HG02798 (cell line): ENCODE measurements at regions not wholly inside any gene's neighbourhood (a gene's known extent, or its start where the extent isn't known, plus 50 kb on each side); places are given as distances from the start of the nearest gene placed in this dataset.
A peak's percentile ranks its signal among the peaks of the same experiment; 100 is the strongest.
"Not testable (repeated sequence)": the region's sequence is repeated elsewhere in the genome, so short reads cannot be mapped to it uniquely, and the experiment has no call there.

Source experiments
- ATAC-seq: cut with Tn5 transposase; IDR thresholded peaks from one replicate; pipeline ENCODE4 v1.9.1; 2021; ENCODE audit warnings: mild to moderate bottlenecking; ENCODE audit not compliant: unreplicated experiment, poor library complexity

- ATAC-seq = no peak
Measured at GRCh38 chr7:138307633-138308032, 152.4 kb upstream of the TRIM24 start.

GRCh38 chr7:138308136-138308535 lies 151.9 kb upstream of the TRIM24 start:
- no peak for ATAC-seq

DNA sequence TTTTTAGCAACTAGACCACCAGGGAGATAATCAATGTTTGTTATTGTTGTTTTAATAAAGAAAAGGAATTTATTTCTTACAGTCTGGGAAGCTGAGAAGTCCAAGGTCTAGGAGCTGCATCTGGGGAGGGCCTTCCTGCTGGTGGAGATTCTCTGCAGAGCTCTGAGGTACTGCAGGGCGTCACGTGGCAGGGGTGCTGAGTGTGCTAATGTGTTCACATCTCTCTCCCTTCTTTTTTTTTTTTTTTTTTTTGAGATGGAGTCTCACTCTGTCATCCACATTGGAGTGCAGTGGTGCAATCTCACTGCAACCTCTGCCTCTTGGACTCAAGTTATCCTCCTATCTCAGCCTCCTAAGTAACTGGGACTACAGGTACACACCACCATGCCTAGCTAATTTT lies 150.9 kb upstream of the TRIM24 start:
- no peak for ATAC-seq

GRCh38 chr7:138313829-138314178 lies 146.3 kb upstream of the TRIM24 start:
- ATAC-seq = no peak

DNA sequence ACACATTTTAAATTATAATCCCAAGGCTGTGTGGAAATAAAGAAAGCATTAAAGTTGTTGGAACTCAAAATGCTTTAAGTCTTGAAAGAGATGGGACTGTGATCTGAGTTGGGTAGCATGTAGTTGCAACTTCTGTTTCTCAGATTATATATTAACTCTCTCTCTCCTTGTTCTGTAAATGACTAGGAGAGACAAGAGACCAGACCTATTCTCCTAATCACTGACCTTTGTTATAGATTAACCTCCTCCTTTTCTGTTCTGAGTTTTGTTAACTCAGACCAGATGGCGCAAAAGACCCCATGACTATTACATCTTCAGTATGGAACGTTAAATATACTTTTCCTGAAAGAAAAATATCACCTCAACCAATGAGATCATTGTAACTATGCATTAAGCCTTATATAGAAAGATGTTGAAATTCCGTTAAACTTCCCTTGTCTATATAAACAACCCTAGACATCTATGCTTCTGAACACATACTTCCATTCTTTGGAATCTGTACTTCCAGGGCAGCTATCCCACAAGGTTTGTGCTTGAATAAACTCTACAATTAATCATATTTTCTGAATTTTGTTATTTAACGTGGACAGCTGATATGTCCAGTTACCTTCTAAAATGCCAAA lies 143.5 kb upstream of the TRIM24 start:
- peak; percentile 92 for ATAC-seq

DNA sequence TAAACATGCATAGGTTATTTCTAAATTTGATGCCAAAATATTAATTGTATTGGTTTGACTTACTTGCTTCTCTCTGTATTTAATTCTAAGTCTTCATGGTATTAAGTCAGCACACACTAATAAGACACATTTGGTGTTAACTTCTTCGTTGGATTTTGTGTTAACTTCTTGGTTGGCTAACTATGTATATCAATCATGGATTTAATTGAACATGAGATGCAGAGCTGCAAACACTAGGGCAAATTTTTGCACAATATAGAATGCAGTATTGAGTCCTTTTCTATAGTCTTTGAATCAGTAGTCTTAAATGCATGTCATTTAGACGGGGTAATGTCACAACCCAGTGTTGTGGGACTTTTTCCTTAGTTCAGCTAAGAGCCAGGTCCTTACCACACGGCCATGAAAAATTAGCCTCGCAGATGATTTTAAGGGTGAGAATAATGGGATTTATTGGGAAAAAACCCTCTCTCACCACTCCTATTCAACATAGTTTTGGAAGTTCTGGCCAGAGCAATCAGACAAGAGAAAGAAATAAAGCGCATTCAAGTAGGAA lies 142.9 kb upstream of the TRIM24 start:
- ATAC-seq = no peak

DNA sequence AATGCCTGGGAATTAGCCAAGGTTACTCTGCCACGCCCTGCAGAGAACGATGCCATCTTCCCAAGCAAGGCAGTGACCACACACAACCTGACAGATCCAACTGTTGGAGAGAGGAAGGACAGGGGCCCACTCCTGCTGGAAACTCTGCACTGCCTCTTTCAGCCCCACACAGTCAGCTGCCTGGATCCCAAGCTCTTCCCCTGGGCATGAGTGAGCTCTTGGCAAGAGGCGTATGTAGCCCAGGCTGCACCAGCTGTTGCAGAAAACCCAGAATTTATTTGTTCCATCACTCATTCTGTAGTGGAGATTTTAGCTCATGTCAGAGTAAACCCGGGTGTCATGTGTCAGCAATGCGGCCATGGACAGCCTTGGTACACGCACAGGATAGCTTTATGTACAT lies 135.1 kb upstream of the TRIM24 start:
- no peak for ATAC-seq

DNA sequence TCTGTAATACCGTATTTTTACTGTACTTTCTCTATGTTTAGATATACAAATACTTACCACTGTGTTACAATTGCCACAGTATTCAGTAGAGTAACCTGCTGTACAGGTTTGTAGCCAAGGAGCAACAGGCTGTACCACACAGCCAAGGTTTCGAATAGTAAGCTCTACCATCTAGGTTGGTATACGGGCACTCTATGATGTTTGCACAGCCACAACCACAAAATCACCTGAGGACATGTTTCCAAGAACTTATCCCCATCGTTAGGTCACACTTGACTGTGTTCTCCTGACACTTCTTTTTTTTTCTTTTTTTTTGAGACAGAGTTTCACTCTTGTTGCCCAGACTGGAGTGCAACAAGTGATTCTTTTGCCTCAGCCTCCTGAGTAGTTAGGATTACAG lies 134.6 kb upstream of the TRIM24 start:
- ATAC-seq = no peak

- ATAC-seq = no peak
Measured at GRCh38 chr7:138328215-138328614, 131.8 kb upstream of the TRIM24 start.

DNA sequence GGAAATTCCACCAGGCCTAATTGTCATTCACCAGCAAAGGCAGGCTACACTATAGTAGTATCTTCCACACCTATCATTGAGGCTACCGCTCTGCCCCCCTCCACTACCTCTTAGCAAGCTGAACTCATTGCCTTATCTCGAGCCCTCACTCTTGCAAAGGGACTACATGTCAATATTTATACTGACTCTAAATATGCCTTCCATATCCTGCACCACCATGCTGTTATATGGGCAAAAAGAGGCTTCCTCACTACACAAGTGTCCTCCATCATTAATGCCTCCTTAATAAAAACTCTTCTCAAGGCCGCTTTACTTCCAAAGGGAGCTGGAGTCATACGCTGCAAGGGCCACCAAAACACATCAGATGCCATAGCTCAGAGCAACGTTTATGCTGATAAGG lies 127.2 kb upstream of the TRIM24 start:
- ATAC-seq = not testable (repeated sequence)

DNA sequence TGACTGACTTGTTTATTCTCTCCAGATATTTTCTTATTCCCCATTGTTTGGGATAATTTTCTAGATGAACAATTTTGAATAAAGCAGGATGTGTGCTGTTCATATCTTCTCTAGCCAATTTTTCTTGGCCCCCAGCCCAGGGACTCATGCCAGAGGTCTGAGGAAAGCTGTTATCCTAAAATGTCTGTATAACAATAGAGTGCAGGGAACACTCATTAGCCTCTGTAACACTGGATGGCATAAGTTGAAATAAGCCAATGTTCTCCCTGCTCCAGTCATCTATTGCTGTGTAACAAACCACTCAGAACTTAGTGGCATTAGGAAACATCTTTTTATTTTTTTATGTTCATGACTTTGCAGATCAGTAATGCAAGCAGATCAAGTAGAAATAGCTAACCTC lies 121.7 kb upstream of the TRIM24 start:
- ATAC-seq = no peak

- ATAC-seq = not testable (repeated sequence)
Measured at GRCh38 chr7:138339229-138339628, 120.8 kb upstream of the TRIM24 start.

DNA sequence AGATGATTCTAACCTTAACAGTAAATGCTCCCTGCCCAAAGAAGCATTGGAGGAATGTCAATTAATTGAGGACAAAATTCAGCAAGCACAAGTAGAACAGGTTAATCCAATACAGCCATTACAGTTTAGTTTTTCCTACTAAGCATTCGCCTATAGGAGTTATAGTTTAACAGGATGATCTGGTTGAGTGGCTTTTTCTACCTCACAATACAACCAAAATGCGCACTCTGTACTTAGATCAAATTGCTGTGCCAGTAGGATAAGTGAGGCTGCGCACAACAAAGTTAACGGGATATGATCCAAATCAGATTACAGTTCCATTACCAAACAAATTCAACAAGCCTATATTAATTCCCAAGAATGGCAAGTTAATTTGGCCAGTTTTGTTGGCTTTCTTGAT lies 117.1 kb upstream of the TRIM24 start:
- no peak for ATAC-seq

DNA sequence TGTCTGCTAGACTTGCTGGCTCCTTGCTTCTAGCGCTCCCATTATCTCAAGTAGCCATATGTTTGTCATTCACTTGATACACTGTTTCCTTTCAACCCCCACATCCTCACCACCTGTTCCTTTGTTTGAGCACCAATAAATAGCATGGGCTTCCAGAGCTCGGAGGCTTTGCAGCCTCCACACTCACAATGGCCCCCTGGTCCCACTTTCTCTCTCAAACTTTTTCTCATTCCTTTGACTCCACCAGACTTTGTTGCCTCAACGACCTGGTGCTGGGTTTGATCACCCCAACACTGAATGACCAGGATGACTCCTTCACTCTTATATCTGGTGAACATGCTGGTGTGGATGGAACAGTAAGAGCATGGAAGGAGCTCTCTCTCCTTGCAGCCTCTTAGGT lies 114.5 kb upstream of the TRIM24 start:
- ATAC-seq = no peak

DNA sequence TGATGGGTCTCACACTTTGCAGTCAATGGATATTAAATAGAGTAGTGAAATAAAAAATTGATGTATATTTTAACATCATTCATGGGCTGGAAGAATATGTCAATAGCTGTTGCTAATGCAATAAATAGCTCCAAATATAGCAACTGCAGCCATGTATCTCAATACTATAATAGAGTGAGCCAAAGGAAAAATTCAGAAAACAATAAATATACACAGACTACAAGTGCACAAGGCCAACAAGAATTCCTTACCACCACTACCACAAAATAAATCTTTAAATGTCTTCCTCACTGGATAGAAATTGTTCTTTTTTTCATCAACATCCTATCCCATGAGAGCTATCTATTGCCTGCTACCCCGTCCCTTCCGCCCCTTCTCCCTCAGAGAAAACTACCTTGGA lies 113.1 kb upstream of the TRIM24 start:
- ATAC-seq = no peak

DNA sequence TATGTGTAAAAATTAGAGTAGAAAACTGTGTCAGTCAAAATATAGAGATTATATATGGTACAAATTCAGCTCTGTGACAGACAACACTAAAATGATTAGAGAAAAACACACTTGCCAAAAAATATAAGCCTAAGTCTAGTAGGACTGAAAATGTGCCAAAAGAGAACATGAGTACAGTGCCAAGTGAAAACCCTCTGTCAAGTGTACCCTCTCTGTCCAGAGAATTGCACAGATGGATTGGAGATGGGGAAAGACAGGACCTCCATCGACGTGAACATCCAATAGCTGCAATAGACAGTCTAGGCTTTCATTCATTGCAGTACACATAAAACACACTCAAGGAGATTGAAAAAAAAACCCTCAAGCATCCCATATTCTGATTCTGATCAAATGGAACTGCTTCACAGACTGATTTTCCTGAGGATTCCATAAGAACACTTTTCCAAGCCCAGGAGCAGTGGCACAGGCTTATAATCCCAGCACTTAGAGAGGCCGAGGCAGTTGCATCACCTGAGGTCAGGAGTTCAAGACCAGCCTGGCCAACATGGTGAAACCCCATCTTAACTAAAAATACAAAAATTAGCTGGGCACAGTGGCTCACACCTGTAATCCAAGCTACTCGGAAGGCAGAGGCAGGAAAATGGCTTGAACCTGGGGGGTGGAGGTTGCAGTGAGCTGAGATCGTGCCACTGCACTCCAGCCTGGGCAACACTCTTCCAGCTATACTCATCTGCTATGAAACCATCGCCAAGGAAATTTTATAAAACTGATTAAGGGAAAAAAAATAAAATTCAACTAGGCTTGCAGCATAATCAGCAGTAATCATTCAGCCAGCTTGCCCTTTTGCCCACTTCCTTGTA lies 110.0 kb upstream of the TRIM24 start:
- no peak for ATAC-seq

GRCh38 chr7:138350701-138351357 lies 109.2 kb upstream of the TRIM24 start:
- no peak for ATAC-seq

DNA sequence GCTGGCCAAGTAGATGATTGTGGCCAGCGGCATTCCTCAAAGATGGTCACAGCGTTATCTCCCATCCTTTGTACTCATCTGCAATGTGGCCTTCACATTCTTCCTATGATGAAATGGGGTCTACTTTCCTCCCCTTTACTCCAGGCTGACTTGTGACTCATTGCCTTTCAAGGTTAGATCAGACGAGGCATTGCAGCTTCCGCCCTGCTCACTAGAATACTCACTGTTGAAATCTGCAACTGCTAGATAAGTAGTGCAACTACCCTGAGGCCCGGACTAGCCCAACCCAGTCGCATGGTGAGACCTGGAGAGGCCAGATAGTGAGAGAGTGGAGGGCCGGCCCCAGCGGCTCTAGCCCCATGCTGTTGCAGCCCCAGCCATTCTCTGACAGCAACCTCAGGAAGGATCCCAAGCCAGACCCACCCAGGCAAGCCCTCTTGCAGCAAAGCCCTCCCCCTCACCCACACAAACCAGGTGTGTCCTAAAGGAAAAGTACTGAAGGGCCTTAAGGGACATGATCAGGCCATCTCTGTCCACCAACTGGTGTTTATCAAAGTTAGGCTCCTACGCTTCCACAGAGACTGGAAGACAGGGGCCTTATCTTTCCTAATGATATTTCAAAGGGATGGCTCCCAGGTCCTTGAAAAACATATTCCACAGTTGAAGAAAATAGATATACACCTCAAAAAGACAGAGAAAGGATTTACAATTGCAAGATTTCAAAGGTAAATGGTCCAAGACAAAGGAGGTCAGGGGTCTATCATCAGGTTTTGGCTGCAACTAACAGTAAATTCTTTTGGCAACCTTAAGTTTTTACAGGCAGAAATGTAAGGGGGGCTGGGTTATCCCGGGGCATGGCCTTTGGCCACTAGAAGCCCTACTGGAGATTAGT lies 107.2 kb upstream of the TRIM24 start:
- no peak for ATAC-seq

- ATAC-seq = no peak
Measured at GRCh38 chr7:138354066-138354465, 106.0 kb upstream of the TRIM24 start.

DNA sequence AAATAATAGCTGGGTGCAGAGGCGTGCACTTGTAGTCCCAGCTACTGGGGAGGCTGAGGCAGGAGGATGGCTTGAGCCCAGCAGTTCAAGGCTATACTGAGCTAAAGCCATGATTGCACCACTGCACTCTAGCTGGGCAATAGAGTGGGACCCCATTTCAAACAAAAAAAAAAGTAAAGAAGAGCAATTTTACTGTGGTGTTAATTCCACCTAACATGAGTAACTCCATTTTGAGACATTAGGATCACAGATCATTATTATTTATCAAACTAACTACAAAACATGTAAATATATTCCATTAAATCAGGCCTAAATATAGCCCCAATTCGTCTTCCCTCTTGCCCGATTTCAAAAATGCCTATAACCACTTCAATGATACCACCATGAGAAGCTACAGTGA lies 104.8 kb upstream of the TRIM24 start:
- ATAC-seq = no peak
